GM19023 (cell line): ENCODE measurements at regions not wholly inside any gene's neighbourhood (a gene's known extent, or its start where the extent isn't known, plus 50 kb on each side); places are given as distances from the start of the nearest gene placed in this dataset.

Experiments
- ATAC-seq: cut with Tn5 transposase; IDR thresholded peaks from one replicate; pipeline ENCODE4 v1.9.1; 2021; ENCODE audit warnings: mild to moderate bottlenecking, moderate library complexity; ENCODE audit not compliant: unreplicated experiment

DNA sequence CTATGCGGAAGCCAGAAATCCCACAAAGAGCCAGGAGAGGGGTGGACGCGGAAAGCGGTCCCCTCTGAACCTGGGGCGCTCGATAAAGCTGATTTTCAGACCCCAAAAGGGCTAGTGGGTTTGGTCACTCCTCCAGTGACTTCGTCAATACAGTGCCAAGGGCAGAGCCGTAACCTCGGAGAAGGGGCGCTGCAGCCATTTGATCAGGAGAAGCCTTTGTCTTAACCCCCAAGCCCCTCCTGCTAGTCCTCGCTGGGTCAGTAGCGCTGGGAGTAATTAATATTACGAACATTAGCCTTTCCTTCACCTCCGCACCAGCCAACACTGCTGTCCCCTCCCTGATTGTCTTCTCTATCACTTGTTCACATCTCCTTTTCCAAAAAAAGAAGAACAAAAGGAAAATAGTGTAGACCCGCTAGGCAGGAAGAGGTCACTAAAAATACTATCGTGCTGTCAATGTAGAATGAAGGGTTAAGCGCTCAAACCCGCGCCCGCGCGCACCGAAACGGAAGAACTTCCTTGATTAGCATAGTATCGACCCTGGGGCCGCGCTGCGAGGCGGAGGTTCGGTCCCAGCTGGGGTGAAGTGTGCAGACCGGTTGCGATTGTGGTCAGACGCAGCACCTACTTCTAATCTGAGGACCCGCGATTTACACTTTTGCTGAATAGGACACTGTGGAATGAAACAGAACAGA, 63.2 kb upstream of the MAPRE2 start:
- ATAC-seq = peak; percentile 8

DNA sequence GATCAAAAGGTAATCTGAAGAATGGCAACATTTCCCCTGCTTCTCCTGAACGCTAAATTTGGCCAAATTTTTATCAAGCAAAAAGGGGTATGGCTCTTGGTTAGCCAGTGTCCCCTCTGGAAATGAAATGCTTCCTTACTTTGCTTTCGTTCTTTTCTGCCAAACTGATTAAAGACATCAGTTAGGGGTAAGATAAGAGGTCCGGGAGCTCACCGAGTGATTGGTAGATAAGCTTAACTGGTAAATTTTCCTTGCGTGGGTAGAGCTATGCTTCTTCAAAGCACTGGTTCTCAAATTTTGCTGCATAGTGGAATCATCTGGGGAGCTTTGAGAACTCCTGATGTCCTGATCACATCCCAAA, 62.7 kb upstream of the MAPRE2 start:
- ATAC-seq = no peak

DNA sequence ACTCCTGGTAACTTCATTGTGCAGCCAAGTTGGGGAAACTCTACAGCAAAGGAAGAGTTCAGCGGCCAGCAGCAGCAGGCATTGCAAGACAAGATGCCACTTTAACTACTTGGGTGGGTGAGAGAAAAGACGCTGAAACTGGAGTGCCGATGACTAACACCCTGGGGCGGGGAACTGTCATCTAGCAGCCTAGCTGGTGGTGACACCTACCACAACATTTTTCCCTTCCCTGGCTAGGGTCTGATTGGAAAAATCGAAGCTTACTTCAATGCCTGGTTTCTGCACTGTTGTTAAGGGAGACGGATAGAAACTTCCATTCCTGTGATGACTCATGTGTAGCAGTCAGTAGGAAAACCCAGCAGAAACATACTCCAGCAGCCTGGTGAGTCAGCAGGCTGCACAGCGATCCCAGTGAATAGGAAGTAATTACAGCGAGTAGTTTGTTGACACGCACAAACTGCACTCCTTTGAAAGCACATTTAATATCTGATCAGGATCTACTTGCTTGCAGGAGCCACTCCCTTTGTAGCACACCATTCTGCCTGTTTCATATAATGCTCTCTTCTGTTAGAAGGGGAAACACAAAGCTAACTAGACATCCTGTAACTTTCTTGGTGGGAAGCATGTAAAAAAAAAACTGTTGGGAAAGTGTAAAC, 62.1 kb upstream of the MAPRE2 start:
- ATAC-seq = no peak

DNA sequence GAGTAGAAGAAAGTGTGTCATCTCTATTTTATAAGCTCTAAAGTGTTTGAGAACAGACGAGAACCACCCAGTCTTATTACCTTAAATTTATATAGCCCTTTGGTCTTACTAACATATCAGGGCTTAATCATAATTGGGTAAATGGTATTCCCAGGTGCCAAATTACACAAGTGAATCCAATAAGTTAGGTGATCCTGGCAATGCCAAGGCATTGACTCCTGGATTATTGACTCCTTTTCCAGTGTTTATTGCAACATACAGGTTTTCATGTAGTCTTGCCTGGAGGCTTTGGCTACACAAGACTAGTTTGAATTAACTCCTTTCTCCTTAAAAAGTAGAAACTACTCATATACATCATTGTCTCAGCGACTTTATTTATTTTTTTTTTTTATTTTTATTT, 59.7 kb upstream of the MAPRE2 start:
- ATAC-seq = no peak

DNA sequence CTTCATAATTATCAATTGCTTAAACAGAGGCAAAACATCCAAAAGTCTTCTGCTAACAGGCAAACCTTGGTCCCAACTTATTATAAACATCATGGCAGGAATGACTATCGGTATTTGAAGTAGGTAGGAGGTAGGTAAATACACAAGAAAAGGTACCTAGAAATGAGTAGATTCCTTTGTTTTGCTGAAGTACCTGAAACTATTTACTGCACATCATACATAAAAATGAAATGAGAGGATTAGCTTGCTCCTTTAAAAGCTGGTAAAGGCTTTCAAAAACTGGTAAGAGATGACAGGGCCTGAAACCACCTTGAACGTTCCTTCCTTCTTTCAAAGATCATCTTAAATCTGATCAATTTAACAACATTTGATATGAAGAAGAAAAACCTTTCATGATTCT, 55.2 kb upstream of the MAPRE2 start:
- no peak for ATAC-seq

DNA sequence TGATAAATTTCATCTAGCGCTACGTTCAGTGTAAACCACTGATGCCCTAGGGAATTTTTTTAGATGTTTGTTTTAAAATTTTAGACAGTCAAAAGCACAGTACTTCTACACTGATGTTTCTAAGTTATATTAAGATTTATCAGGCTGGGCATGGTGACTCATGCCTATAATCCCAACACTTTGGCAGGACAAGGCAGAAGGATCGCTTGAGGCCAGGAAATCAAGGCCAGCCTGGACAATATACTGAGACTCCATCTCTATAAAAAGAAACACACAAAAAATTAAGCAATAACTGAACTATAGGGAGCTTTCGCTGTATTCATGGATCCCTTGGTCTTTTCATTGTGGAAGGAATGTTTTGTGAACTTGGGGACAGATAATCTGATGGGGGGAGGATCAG, 50.6 kb upstream of the MAPRE2 start:
- ATAC-seq = no peak

DNA sequence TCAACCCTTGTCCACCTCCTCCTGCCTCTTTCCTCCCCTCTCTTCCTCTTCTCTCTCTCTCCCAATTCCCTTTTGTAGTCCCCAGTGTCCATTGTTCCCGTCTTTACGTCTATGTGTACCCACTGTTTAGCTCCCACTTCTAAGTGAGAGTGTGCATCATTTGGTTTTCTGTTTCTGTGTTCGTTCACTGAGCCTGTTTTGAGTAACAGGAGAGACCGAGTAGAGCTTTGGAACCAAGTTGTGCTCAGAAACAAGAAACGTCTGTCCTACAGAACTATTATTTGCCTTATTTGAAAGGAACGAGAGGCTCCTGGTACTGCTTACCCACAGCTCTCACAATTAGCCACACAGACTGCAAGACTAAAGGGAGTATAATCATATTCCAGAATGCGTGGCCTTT, 50.1 kb upstream of the MAPRE2 start:
- ATAC-seq = no peak
